ENCODE measurements at regions not wholly inside any gene's neighbourhood (a gene's known extent, or its start where the extent isn't known, plus 50 kb on each side); places are given as distances from the start of the nearest gene placed in this dataset.

- TF ChIP-seq CTCF (conservative IDR thresholded peaks at IDR 0.05; ENCODE audit: low read depth, low read length) = no peak
- no peak for TF ChIP-seq EZH2phosphoT487 (IDR thresholded peaks at IDR 0.05; ENCODE audit: borderline replicate concordance, low read length)
- TF ChIP-seq EZH2 (IDR thresholded peaks at IDR 0.05; ENCODE audit: low read length, unreplicated experiment) = no peak
These were observed 56.8 kb upstream of the LRRK2 start for GRCh38 chr12:40168001-40168400.

Measured in PC-3 (cell line).